A673 (cell line): ENCODE measurements at regions not wholly inside any gene's neighbourhood (a gene's known extent, or its start where the extent isn't known, plus 50 kb on each side); places are given as distances from the start of the nearest gene placed in this dataset.
"Not testable (repeated sequence)": the region's sequence is repeated elsewhere in the genome, so short reads cannot be mapped to it uniquely, and the experiment has no call there.

Experiments
- BruUV-seq: library from RNA; stranded (reverse); fragments of 400-500 nt; replicated peaks from 2 replicates; lab custom pipeline; 2021; lab: Mats Ljungman, UMichigan
- CTCF ChIA-PET: fragments of 300-600 bp; sonication (Branson Sonifier 250); formaldehyde crosslinking; loops from one replicate; lab custom pipeline; 2022; ENCODE audit warnings: antibody characterized with exemption; lab: Charles Lee
- POLR2A ChIA-PET: fragments of 300-600 bp; sonication (Branson Sonifier 250); formaldehyde crosslinking; loops from one replicate; lab custom pipeline; 2022; ENCODE audit warnings: antibody characterized with exemption; ENCODE audit not compliant: low non-redundant PET; lab: Charles Lee
- DNase-seq: peaks from one replicate; pipeline ENCODE4 v3.0.0-alpha.2; 2015; ENCODE audit warnings: low spot score
- H3K27ac ChIP-seq: fragments of 200-600 bp; sonication (generic); 2 replicates; pipeline ENCODE4 v1.5.1; 2016; ENCODE audit warnings: mixed run types, low read depth, mild to moderate bottlenecking, mixed read lengths, antibody characterized with exemption, low read length; ENCODE audit not compliant: poor library complexity, severe bottlenecking
- H3K27me3 ChIP-seq: fragments of 200-600 bp; sonication (generic); replicated peaks from 2 replicates; pipeline ENCODE4 v1.6.1; 2017; ENCODE audit warnings: mixed run types, low read depth, mild to moderate bottlenecking, mixed read lengths, antibody characterized with exemption, low read length; ENCODE audit not compliant: insufficient read depth, poor library complexity
- H3K36me3 ChIP-seq: fragments of 200-600 bp; sonication (generic); 2 replicates; pipeline ENCODE4 v1.6.1; 2016; ENCODE audit warnings: mixed run types, mild to moderate bottlenecking, mixed read lengths, antibody characterized with exemption, low read length; ENCODE audit not compliant: insufficient read depth, poor library complexity, severe bottlenecking
- H3K4me1 ChIP-seq: fragments of 200-600 bp; sonication (generic); 2 replicates; pipeline ENCODE4 v1.6.1; 2017; ENCODE audit warnings: mixed run types, mild to moderate bottlenecking, mixed read lengths, antibody characterized with exemption, low read length; ENCODE audit not compliant: insufficient read depth, poor library complexity, severe bottlenecking
- H3K4me3 ChIP-seq: fragments of 200-600 bp; sonication (generic); 2 replicates; pipeline ENCODE4 v1.5.1; 2016; ENCODE audit warnings: low read depth, mixed run types, mild to moderate bottlenecking, mixed read lengths, low read length; ENCODE audit not compliant: poor library complexity, severe bottlenecking
- H3K9me3 ChIP-seq: fragments of 200-600 bp; sonication (generic); 2 replicates; pipeline ENCODE4 v1.6.1; 2016; ENCODE audit warnings: mixed run types, low read depth, mild to moderate bottlenecking, mixed read lengths, antibody characterized with exemption, low read length; ENCODE audit not compliant: poor library complexity, severe bottlenecking
- CTCF ChIP-seq: fragments of 300-800, 200-600 bp; sonication (generic); conservative IDR thresholded peaks from 2 replicates; pipeline ENCODE4 v1.5.1; 2017; ENCODE audit warnings: low read depth, mild to moderate bottlenecking, antibody characterized with exemption, low read length, moderate library complexity, mixed read lengths
- EZH2 ChIP-seq: fragments of 200-600 bp; sonication (generic); IDR thresholded peaks from 2 replicates; pipeline ENCODE4 v1.6.1; 2017; ENCODE audit warnings: borderline replicate concordance, low read depth, mild to moderate bottlenecking, mixed read lengths, antibody characterized with exemption, low read length; ENCODE audit not compliant: poor library complexity, severe bottlenecking
- intact Hi-C: fragments of 100-400 bp; cut with micrococcal nuclease; formaldehyde crosslinking; loops from one replicate; pipeline ENCODE4 v1.10.0; 2022; ENCODE audit not compliant: unreplicated experiment

GRCh38 chr5:128722551-128722950 is 184.5 kb upstream of the FBN2 start:
- Histone ChIP-seq H3K4me1 (no peaks in the 10 kb centered on the region), H3K27me3 (no peaks in the 10 kb centered on the region), H3K9me3 (no peaks in the 10 kb centered on the region), H3K36me3 (no peaks in the 10 kb centered on the region), H3K4me3 (no peak overlapping the region), H3K27ac (no peak overlapping the region)
- DNase-seq = no peak
- BruUV-seq = no TSS peak
- ChIA-PET CTCF (no interaction called here), POLR2A (no interaction called here)
- intact Hi-C loops = no loop called here
- TF ChIP-seq EZH2 (no peak), CTCF (no peak)

GRCh38 chr5:128730021-128730420 is 192.0 kb upstream of the FBN2 start:
- POLR2A ChIA-PET, H3K27ac ChIP-seq, BruUV-seq, H3K36me3 ChIP-seq, H3K4me3 ChIP-seq, H3K27me3 ChIP-seq, CTCF ChIA-PET, H3K4me1 ChIP-seq, intact Hi-C loops, DNase-seq, H3K9me3 ChIP-seq: not testable (repeated sequence)

- H3K27me3 ChIP-seq, POLR2A ChIA-PET, CTCF ChIA-PET: not testable (repeated sequence)
Measured at GRCh38 chr5:128735656-128736055, 197.6 kb upstream of the FBN2 start.

GRCh38 chr5:128736553-128736952 is 198.5 kb upstream of the FBN2 start:
- H3K27ac ChIP-seq = no peak overlapping the region
- H3K9me3 ChIP-seq = no peaks in the 10 kb centered on the region
- no peaks in the 10 kb centered on the region for H3K36me3 ChIP-seq
- POLR2A ChIA-PET = no interaction called here
- H3K4me3 ChIP-seq = no peak overlapping the region
- CTCF ChIA-PET = no interaction called here
- TF ChIP-seq CTCF (no peak), EZH2 (no peak)
- intact Hi-C loops = no loop called here
- H3K4me1 ChIP-seq = no peaks in the 10 kb centered on the region
- H3K27me3 ChIP-seq = no peaks in the 10 kb centered on the region
- BruUV-seq = no TSS peak
- no peak for DNase-seq

More at GRCh38 chr5:128735656-128736055, 197.6 kb upstream of the FBN2 start:
- H3K4me1 ChIP-seq, BruUV-seq, H3K4me3 ChIP-seq, H3K9me3 ChIP-seq, intact Hi-C loops, H3K36me3 ChIP-seq, H3K27ac ChIP-seq, DNase-seq: not testable (repeated sequence)
